HG03103 (cell line): ENCODE measurements at regions not wholly inside any gene's neighbourhood (a gene's known extent, or its start where the extent isn't known, plus 50 kb on each side); places are given as distances from the start of the nearest gene placed in this dataset.
A peak's percentile ranks its signal among the peaks of the same experiment; 100 is the strongest.
"Not testable (repeated sequence)": the region's sequence is repeated elsewhere in the genome, so short reads cannot be mapped to it uniquely, and the experiment has no call there.

Experiments used
- ATAC-seq: cut with Tn5 transposase; IDR thresholded peaks from one replicate; pipeline ENCODE4 v1.9.1; 2021; ENCODE audit warnings: low read depth; ENCODE audit not compliant: unreplicated experiment

- ATAC-seq = no peak
Observed at GRCh38 chr15:31433091-31433490, 106.5 kb downstream of the KLF13 start.

GRCh38 chr15:31433574-31433973 is 106.9 kb downstream of the KLF13 start:
- no peak for ATAC-seq

GRCh38 chr15:31434275-31434587 is 107.6 kb downstream of the KLF13 start:
- no peak for ATAC-seq

DNA sequence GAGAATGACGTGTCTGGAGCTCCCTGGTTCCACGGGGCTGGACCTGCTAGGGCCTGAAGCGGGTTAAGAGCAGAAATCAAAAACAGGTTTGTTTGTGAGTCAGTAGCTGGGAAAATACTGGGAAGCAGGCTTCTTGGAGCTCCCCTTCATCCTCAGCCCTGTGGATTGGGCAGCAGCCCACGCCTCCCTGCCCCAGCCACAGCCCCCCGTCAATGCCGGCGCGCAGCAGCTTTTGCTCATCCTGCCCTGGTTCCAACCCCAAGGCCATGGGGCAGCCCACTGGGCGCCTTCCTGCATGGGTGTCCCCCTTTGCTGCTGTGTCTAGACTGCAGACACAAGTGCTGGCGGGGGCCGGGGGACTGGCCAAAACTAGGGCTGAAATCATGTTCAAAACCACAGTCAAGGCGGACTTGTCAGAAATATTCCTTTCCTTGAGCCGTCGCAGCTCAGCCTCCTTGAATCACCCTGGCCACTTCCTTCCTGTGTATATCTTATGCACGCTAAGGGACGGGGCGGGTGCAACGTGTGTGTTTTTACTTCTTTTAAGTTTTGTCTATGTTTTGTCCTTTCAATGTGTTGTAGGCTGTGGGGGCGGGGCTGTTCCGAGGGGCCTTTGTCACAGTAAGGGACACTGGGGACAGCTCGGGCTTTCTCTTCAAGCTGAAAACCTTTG is 108.1 kb downstream of the KLF13 start:
- ATAC-seq = peak; percentile 42

DNA sequence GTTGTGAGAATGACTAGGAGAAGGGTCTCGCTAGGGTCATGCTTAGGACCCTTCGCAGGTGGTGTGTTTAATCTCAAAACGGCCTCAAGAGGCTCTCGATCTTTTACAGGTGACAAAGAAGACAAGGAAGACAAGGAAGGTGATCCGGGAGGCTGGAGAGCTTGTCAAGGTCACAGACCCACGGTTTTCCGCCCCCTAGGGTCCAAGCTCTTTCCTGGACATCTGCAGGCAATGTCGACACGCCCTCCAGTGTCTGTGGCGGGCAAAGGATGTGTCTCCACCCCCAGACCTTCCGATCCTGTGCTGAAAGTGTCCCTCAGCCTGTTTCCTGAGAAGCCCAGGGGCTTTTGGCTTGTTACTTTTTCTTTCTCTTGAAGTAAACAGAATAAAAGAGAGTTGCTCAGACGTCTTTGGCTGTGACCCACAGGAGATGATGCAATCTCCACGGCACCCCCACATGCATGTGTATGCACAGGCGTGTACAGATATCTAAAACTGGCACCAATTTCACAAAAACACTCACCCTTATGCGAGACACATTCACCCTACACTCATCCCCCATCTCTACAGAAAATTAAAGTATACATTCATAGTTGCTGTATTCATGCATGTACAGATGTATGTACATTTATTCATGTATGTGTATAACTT is 108.8 kb downstream of the KLF13 start:
- ATAC-seq = peak; percentile 61

DNA sequence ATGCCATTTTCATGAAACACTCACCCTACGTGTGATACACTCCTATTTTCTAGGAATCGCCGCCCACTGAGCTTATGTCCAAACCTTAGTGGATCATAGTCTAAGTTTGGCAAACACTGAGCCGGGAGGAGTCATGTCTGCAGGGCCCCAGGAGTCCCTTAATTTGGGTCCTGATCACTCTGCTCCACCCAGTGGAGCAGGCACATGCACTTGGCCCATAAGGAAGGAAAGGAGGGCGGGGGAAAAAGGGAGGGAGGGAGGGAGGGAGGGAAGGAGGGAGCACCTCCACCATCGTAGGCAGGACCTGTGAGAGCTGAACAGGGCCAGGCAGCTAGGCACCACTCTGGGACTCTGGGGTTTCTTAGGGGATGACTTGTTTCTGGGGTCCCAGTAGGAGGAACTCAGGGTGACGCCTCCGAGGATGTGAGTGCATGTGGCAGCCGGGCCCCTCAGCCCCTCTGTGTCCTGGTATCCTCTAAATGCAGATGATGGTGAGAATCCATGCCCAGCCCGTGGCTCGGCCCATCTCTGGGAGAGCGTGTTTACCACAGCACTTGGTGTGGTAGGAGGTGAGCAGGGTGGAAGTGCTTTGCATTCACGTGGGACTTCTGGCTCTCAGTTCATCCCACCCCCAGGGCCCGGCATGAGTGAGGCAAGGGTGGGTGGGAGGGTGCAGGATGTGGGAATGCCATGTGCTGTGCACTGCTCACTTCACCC is 109.4 kb downstream of the KLF13 start:
- no peak for ATAC-seq

DNA sequence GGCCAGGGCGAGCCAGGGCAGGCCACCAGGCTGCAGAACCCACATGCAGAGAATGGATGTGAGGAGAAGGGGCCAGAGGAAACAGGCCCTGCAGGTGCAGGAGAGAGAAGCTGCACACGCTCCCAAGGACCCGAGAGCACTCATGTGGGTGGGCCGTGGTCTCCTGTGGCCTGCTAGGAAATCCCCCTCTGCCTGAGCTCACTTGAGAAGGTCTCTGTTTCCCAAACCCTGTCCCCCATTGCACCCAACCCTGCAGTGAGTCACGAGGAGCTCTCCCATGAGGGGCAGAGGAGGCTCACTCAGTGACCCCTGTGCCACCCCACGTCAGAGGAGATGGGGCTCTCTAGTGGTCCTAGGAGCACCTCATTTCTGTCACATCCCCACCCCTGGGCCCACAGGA is 111.1 kb downstream of the KLF13 start:
- ATAC-seq = no peak

GRCh38 chr15:31438601-31439265 is 112.1 kb downstream of the KLF13 start:
- no peak for ATAC-seq

DNA sequence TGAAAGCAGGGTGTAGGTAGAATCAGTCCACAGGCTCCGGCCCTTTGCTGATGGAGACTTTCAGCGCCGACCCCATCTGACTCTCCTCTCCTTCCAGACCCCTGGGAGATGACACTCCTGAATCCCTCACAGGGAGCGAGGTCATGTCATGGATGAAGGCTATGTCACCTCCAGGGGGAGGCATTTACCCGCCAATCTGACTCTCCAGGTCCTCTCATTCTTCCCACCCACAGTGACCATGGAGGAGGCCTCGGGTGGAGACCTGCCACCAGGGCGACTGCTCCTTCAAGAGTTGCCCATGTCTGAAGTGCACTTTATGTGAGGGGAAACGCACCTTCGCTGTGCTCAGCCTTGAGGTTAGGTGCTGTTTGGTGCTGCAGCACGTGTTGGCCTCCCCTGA is 112.7 kb downstream of the KLF13 start:
- ATAC-seq = no peak

- not testable (repeated sequence) for ATAC-seq
Observed at GRCh38 chr15:31440216-31440615, 113.6 kb downstream of the KLF13 start.

GRCh38 chr15:31440754-31441311 is 114.2 kb downstream of the KLF13 start:
- ATAC-seq = no peak

GRCh38 chr15:31442226-31442625 is 115.6 kb downstream of the KLF13 start:
- ATAC-seq = no peak

DNA sequence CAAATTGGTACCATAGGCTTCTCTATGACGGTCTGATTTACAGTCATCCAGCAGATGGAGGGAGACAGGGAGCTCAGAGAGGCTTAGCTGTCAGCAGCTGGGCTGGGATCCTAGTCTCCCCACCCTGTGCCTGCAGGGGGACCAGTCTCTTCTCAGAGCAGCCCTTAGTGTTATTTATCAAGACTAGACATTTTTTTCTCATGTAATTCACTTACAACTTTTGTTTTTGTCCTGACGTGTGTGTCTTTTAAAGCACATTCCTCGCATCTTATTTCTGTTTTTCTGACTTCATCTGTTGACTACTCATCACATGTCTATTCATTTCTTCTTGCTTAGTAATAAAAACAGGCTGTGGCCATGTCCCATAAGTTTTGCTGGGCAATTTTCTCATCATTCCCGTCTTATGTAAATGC is 116.1 kb downstream of the KLF13 start:
- no peak for ATAC-seq

DNA sequence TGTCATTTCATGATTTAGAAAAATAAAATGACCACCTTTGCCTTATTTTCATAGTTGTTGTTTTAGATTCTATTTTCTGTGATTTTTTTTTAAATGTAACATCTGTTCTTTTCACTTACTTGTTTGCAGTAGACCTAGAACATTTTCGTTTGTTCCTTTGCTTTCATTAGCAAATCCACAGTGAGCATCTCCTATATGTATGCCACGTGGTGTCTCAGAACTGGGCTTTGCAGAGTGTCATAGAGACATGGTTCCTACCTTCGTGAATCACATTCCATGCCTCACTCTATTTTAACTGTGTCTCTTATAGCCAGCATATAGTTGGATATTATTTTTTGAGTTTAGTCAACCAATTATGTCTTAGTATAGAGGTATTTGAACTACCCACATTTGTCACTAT is 118.2 kb downstream of the KLF13 start:
- no peak for ATAC-seq

- no peak for ATAC-seq
Observed at GRCh38 chr15:31446546-31446945, 119.9 kb downstream of the KLF13 start.

GRCh38 chr15:31447931-31448634 is 121.4 kb downstream of the KLF13 start:
- no peak for ATAC-seq

- no peak for ATAC-seq
Observed at GRCh38 chr15:31448635-31448979, 122.0 kb downstream of the KLF13 start.

DNA sequence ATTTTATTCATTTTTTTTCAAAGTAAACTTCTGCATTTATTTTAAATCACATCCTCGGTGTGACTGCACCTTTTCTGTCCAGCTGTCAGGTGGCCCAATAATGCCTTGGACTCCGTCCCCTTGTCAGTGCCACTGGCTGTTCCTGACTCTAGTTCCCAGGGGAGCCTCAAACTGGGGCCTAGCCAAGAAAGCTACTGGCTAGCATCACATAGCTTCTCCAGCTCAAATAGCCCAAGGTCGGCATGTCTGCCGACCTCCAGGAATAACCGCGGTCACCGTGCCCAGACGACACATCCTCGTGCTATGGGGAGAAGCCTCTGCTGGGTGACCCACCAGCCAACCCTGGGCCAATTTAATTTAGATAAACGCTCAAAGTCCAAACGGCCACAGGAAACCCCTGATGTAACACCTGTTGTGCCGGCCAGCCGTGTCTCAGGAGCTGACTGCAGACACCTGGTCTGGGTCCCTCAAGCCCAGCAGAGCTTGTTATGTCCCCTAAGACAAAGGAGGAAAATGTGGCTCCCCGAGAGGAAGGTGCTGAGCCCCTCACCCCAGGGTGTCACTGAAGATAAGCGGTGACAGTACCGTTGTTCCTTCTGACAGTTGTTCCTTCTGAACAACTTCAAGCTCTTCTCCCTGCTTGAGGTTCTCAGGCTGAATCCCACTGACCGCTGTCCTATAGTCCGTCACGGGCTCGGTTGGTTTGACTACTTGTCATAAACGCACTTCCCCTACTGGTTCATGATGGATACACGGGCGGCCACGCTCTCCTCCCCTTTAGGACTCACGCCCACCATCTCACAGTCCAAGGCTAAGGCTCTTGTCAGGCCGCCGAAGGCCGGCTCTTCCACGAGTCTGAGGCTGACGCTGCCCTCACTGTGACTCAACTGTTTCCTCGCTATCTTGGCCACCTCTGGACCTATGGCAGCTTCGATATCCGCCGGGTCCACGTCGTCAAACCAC is 126.2 kb downstream of the KLF13 start:
- no peak for ATAC-seq

DNA sequence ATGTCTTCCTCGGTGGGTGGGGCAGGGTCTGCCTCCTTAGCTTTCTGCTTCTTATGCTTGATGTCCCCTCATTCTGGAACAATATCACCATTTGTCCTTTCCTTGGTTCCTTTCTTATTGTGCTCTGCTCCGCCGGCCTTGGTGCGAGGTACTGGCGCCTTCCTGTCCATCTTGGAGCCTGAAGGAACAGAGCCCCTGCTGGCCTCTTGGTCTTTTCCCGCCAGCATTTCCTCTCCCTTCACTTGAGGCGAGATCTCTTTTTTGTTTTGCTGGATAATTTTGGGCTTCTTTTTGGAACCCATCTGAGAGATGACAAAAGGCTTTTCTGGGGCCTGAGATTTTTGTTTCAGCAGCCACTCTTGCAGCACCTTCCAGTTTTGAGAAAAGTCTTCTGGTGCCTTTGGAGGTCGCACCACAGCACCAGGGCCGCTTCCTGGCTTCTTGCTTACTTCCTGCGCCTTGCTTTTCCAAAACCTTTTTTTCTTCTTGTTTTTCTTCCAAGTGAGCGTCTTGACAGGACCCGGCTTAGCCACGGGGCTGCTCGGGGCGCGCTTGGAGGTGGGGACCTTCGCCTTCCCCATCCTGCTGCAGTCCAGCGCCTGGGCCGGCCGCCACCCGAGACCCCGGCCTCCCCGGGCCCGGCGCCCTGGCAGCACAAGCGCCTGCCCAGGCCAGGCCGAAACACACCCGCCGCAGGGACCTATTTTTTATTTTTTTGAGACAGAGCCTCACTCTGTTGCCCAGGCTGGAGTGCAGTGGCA is 127.1 kb downstream of the KLF13 start:
- ATAC-seq = no peak
